GM18502 (cell line): ENCODE measurements at regions not wholly inside any gene's neighbourhood (a gene's known extent, or its start where the extent isn't known, plus 50 kb on each side); places are given as distances from the start of the nearest gene placed in this dataset.

ENCODE experiments used
- ATAC-seq: cut with Tn5 transposase; IDR thresholded peaks from one replicate; pipeline ENCODE4 v1.9.1; 2021; ENCODE audit warnings: mild to moderate bottlenecking; ENCODE audit not compliant: unreplicated experiment, poor library complexity

DNA sequence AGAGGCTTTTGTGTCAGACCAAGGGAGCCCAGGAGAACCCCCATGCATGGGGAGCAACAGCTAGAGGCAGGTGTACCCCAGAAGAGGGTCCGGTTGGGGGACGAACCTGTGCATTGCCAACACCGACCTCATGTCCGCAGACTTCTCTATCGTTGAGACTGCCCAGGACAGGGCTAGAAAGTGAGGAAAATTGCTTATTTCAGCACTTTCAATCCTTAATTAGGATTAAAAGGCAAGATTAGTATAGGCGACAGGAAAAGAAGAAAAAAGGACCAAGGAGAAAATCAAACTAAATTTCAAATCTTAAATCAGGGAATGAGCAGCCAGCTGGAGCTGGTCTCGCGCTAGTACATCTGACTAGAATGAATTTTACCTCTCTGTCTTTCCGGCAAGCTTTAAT is 438.9 kb upstream of the SOX11 start:
- no peak for ATAC-seq

DNA sequence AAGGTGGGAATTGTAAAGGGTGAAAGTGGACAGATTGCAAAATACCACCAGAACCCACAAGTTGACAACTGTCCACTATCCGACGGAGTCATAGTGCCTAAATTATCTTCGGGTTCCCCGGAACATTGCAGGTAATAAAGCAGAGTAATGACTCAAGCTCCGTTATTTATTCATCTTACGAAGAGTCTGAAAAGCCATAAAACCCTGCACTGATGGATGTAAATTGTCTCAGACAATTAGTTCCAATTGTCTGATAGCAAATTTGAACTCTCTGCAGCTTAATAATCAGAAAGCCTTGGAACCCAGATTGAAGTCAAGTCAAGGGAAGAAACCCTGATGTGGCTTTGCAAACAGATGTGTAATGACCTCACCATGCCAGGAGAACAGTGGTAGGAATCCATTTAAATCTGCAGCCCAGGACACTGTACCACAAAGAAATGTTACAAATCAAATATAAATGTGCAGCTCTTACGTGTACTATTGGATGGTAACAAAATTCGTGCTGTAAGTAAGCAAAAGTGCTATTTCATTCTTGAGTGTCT is 437.3 kb upstream of the SOX11 start:
- no peak for ATAC-seq

DNA sequence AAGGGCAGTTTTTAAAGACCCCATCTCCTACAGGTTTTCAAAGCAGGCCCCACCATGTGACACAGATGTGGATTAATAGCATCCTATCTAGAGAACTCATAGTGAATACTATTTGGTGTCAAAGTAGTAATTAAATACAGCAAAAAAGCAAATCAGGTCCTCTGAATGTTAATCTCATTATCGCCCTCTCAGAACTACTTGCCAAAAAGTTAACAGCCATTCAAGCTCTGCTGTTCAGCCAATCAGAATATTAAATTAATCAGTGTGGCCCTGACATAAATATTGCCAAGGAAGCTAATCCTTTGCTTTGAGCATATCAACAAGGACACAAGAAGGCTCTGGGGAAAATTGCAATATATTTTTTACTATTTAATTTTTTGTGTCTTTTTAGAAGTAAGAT is 428.9 kb upstream of the SOX11 start:
- ATAC-seq: no peak

DNA sequence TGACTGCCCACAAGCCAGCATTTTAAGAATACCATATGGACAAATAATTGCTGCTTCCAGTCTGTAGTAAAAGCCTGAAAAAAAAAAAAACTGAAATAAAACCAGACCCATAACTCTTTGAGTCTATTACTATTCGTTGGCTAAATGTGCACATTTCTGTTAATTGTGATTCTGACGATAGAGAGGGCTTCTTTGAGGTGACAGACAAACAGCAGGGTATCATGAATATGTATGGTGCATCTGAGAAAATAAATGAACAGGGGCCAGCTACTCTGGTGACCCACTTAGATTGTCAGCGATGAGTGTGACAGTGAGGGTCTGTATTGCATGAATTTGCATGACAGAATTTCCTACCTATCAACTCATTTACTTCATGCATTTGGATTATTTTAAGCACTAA is 427.8 kb upstream of the SOX11 start:
- ATAC-seq: no peak

- no peak for ATAC-seq
Observed at GRCh38 chr2:5285061-5285460, 407.1 kb upstream of the SOX11 start.

DNA sequence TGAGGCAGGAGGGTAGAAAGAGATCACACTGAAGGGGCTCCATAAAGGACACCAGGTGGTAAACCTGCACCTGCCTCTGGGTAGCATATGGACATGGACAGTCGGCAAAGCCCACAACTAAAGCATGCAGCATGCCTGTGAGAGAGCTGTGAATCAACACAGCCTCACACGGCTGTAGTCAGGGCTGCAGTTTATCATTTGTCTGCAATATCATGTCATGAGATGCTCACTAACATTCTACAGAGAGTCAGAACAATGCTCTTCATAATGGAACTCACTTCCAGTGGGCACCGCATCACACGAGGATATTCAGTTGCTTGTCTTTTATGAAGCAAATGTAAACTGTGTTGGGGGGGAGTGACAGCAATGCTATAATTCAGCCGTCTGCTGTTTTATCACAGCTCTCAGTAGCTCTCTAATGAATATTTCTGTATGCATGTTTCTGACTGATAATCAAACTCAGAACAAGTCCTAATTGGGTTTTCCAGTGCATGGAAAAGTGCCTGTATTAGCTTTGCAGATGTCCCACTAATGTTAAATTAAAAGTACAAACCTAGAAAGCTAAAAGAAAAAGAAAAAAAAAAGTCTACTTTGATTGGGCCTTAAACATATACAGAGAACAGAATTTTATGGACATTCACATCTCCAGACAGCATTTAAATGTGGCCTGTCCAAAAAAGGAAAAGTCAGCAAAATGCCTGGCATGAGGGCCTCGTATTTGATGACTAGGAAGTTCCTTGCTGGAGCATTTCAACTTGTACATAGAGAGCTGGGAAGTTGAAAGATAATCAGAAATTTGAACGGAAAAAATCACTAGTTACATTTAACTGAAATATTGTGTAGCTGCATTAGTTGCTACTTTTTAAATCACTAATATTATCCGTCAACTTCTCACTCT is 406.1 kb upstream of the SOX11 start:
- no peak for ATAC-seq

GRCh38 chr2:5287558-5288334 is 404.4 kb upstream of the SOX11 start:
- ATAC-seq: no peak

GRCh38 chr2:5290900-5291546 is 401.2 kb upstream of the SOX11 start:
- ATAC-seq: no peak

GRCh38 chr2:5304640-5305039 is 387.5 kb upstream of the SOX11 start:
- no peak for ATAC-seq

- ATAC-seq: no peak
Observed at GRCh38 chr2:5315041-5315440, 377.1 kb upstream of the SOX11 start.

- ATAC-seq: no peak
Observed at GRCh38 chr2:5315512-5315911, 376.7 kb upstream of the SOX11 start.

GRCh38 chr2:5316001-5316490 is 376.1 kb upstream of the SOX11 start:
- ATAC-seq: no peak

DNA sequence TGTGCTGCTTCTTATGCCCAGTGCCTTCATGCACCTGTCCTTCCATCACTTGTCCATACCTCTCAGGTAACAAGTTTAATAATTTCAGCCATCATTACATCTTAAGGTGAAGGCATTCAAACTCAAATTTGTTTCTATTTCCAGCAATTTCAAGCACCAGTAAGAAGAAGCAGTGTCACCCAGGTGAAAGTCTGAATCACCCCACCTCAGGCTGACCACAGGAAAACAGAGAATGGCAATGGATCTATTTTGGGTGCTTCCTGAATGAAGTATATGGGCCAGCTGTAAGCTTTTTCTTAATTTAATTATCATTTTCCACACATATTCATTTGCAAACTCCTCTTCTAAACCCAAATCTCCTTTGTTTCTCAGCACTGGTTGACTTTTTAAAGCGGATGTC is 372.7 kb upstream of the SOX11 start:
- ATAC-seq: no peak

GRCh38 chr2:5322396-5322795 is 369.8 kb upstream of the SOX11 start:
- no peak for ATAC-seq

DNA sequence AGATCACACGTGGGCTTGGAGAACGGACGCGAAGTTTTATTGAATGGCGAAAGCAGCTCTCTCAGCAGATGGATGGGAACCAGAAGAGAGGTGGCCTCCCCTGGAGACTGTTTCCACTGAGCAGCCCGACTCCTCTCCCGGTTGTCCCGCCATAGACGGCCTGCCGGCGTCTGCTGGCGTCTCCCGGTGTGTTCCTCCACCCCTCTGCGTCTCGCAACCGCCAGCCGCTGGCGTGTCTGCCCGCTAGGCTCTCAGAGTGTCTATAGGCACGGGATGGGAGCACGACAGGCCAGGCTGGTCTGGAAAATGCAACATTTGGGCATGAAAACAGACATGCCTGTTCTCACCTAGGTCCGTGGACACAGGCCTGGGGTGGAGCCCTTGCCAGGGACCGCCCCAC is 366.7 kb upstream of the SOX11 start:
- ATAC-seq: no peak

DNA sequence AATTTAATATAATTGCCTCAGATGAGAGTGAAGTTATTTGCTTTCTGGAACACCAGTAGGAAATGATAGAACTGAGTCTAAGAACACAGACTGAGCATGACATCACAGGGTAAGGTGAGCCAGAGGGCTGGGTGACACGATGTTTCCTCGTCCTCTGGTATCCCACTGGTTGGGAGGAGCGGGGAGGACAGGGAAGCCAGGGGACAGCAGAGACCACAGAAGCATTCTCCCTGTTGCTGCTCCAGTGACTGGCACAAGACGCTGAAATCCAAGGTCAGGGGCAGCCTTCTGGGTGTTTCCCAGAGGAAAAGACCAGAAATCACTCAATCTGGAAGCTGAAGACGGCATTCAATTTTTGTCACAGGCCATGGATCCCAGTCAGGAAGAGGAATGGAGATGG is 363.4 kb upstream of the SOX11 start:
- no peak for ATAC-seq

DNA sequence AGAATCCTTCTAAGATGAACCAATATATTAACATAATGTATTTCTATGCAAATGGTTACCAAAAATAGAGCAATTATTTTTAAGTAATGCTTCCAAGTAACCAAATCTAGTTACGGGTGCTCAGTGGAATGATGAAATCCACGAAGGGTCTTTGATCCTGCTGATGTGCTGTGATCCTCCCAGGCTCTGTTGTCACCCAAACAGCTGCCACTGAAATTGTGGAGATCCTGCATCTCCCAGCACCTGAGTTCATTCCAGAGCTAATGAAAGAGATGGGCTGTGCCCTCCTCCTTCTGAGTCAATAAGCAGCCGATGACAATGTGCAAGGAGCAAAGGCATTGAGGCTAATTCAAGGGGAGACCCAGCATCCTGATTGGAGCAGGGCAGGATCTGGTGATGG is 362.4 kb upstream of the SOX11 start:
- no peak for ATAC-seq

DNA sequence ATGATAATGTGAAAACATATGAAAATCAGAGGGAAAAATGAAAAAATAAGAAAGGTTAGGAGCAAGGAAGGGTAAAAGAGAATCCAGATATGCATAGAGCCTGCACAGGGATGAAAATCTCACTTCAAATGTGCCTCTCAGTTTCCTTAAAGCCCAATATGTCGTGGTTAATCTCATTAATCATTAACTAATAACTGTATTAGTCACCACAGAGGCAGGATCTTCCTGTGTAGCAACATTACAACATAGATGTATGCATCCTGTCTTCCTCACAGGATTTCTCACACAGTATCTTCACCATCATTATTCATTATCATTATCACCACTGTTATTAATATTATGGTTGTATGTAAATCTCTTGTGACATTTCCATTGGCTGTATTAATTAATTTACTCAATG is 361.2 kb upstream of the SOX11 start:
- no peak for ATAC-seq

DNA sequence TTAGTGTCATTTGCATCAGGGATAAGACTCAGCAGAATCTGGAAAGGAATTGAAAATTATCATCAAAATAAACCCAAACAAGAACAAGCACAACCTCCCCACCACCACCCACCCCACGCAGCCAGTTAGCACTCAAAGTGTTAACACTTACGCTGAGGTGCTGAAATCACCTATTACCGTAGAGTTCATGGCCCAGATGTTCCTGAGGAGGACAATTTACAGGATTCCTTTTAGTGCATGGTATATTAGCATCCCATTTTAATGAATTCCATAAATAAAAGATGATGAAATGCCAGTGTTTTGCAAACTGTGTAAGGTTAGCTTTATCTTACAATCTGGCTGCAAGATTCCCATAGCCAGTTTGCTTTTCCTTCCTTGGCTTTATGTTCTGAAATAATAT is 359.3 kb upstream of the SOX11 start:
- no peak for ATAC-seq

GRCh38 chr2:5339473-5339872 is 352.7 kb upstream of the SOX11 start:
- no peak for ATAC-seq
